ENCODE measurements at regions not wholly inside any gene's neighbourhood (a gene's known extent, or its start where the extent isn't known, plus 50 kb on each side); places are given as distances from the start of the nearest gene placed in this dataset.

- no peak for TF ChIP-seq KDM1A (IDR thresholded peaks at IDR 0.05; ENCODE audit: borderline replicate concordance, low read length)
- no peak for TF ChIP-seq PHF8 (conservative IDR thresholded peaks at IDR 0.05; ENCODE audit: low read depth, low read length)
- TF ChIP-seq CTCF (IDR thresholded peaks at IDR 0.05; ENCODE audit: control extremely low read depth in 1 of 3, insufficient read depth in 1 of 3, low read depth in 1 of 3, low read length in 3 of 3): no peak
- no peak overlapping the region for H2AK5ac ChIP-seq (ENCODE audit: low read depth, low read length)
- DNase-seq (ENCODE audit: low read depth in 1 of 2, low spot score in 2 of 2) (no peak), FAIRE-seq (no peak)
- H3K79me2 ChIP-seq (ENCODE audit: control insufficient read depth in 1 of 2, insufficient read depth in 2 of 2, low read length in 2 of 2): no peaks in the 10 kb centered on the region
- H2BK12ac ChIP-seq (ENCODE audit: low read depth, low read length): no peak overlapping the region
- no peak overlapping the region for H3K14ac ChIP-seq (ENCODE audit: insufficient read length)
- H4K5ac ChIP-seq (ENCODE audit: insufficient read length, low read depth, low read length): no peak overlapping the region
- H3K79me1 ChIP-seq (ENCODE audit: low read depth, low read length): no peaks in the 10 kb centered on the region
- 85% methylated on average over 4 of the region's 4 CpGs; no CpG with 5 or more reads in 1 of the 2 experiments for WGBS, 2 experiments (ENCODE audit: extremely low coverage in 1 of 2, insufficient coverage in 1 of 2, insufficient read length in 1 of 2, insufficient replicate concordance in 2 of 2, low coverage in 1 of 2, low lambda C conversion rate in 2 of 2, missing lambda C conversion rate in 1 of 2)
- no peak overlapping the region for H3K27ac ChIP-seq (ENCODE audit: low read depth, low read length)
- H3K36me3 ChIP-seq (ENCODE audit: control insufficient read depth in 2 of 4, insufficient read depth in 4 of 4, low read length in 3 of 4): no peaks in the 10 kb centered on the region
- peaks cover 10% of the 10 kb centered on the region; the same call in 1 of the 2 replicates for H3K23me2 ChIP-seq (ENCODE audit: low read depth, low read length)
- CTCF ChIA-PET (ENCODE audit: partially characterized antibody): no interaction called here
- H2AFZ ChIP-seq (ENCODE audit: low read length): no peak overlapping the region
- H2BK120ac ChIP-seq (replicated peaks; ENCODE audit: low read depth, low read length): no peak overlapping the region
- no peak overlapping the region for H3K4ac ChIP-seq (replicated peaks; ENCODE audit: insufficient read length, low read depth, low read length)
- H3K23ac ChIP-seq (ENCODE audit: insufficient read length): no peak overlapping the region
- POLR2A ChIA-PET (ENCODE audit: partially characterized antibody): no interaction called here
- no peak overlapping the region for H2BK15ac ChIP-seq (ENCODE audit: low read length)
- no peak overlapping the region for H4K91ac ChIP-seq (replicated peaks; ENCODE audit: insufficient read length, low read length)
- H3K9ac ChIP-seq (replicated peaks in 1 of 4; ENCODE audit: extremely low read depth in 1 of 4, low read depth in 3 of 4, low read length in 3 of 4): no peak overlapping the region
- H4K20me1 ChIP-seq (replicated peaks in 1 of 2; ENCODE audit: control insufficient read depth in 1 of 2, insufficient read depth in 2 of 2, low read length in 2 of 2): no peaks in the 10 kb centered on the region
- no peak overlapping the region for H4K8ac ChIP-seq (ENCODE audit: extremely low read depth, insufficient read depth, low read length)
- no peak overlapping the region for H3K18ac ChIP-seq (ENCODE audit: extremely low read depth, low read length)
- no peak overlapping the region for H3K56ac ChIP-seq (replicated peaks; ENCODE audit: insufficient read length, low read depth, low read length)
- no peak overlapping the region for H3K4me3 ChIP-seq (ENCODE audit: extremely low read depth in 1 of 4, insufficient read depth in 2 of 4, low read depth in 3 of 4, low read length in 4 of 4)
- H2BK20ac ChIP-seq (ENCODE audit: low read length): no peak overlapping the region
- H3K4me1 ChIP-seq (replicated peaks in 1 of 4; ENCODE audit: control insufficient read depth in 3 of 4, insufficient read depth in 4 of 4, low read length in 3 of 4): peaks cover 0 to 6% (median under 1%) of the 10 kb centered on the region in 4 experiments; a peak in 2 of 7 replicates
- H3K27me3 ChIP-seq (replicated peaks in 1 of 4; ENCODE audit: control insufficient read depth in 3 of 4, extremely low read depth in 1 of 4, insufficient read depth in 3 of 4, low read length in 3 of 4): peaks cover 8 to 31% (median 28%) of the 10 kb centered on the region in 4 experiments
- H3K9me3 ChIP-seq (ENCODE audit: insufficient read depth in 2 of 2, low read depth in 1 of 2, low read length in 1 of 2): no peaks in the 10 kb centered on the region
- H2BK5ac ChIP-seq (ENCODE audit: low read depth, low read length): no peak overlapping the region
- no peak overlapping the region for H3K4me2 ChIP-seq (ENCODE audit: insufficient read depth in 1 of 2, low read depth in 2 of 2, low read length in 2 of 2)
Measured at GRCh38 chr15:47179988-47180387, 537.3 kb upstream of the SEMA6D start.

All from H1 (cell line).